Suppressor macrophage (primary cell): ENCODE measurements at regions not wholly inside any gene's neighbourhood (a gene's known extent, or its start where the extent isn't known, plus 50 kb on each side); places are given as distances from the start of the nearest gene placed in this dataset.
"Not testable (repeated sequence)": the region's sequence is repeated elsewhere in the genome, so short reads cannot be mapped to it uniquely, and the experiment has no call there.

Experiments used
- DNase-seq, 4 experiments: peaks; one replicate each; pipeline ENCODE4 v3.0.0-alpha.2; 2020 to 2022

DNA sequence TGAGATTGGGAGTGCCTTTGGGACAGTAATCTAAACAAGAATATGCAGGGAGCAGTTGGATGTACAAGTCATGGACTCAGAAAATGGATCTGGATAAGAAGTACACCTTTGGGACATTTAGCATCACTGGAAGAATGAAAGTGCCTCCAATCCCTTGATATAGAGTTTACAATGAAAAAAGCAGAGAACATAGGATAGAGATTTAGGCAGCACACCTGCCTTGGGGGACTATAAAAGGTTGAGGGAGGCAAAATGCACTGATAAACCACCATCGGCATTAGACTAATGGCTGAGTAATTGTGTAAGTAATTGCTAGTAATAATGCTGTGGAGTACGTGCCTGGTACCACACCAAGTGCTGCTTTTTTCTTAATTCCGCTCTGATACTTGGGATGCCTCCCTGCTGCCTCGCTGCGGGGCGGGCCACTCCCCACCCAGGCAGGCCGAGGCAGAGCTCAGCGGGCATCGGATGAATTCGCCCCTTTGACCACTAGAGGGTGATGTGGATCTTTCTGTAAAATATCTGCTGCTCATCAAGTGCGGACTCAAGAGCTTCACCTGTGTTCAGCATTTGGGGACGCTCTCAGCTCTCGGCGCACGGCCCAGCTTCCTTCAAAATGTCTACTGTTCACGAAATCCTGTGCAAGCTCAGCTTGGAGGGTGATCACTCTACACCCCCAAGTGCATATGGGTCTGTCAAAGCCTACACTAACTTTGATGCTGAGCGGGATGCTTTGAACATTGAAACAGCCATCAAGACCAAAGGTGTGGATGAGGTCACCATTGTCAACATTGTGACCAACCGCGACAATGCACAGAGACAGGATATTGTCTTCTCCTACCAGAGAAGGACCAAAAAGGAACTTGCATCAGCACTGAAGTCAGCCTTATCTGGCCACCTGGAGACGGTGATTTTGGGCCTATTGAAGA, 99.9 kb downstream of the ANKRD18B start:
- DNase-seq: peak; percentile 79 to 85 (median 82)

DNA sequence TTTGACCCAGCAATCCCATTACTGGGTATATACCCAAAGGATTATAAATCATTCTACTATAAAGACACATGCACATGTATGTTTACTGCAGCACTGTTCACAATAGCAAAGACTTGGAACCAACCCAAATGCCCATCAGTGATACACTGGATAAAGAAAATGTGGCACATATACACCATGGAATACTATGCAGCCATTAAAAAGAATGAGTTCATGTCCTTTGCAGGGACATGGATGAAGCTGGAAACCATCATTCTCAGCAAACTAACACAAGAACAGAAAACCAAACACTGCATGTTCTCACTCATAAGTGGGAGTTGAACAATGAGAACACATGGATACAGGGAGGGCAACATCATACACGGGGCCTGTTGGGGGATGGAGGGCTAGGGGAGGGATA, 104.3 kb downstream of the ANKRD18B start:
- not testable (repeated sequence) for DNase-seq

DNA sequence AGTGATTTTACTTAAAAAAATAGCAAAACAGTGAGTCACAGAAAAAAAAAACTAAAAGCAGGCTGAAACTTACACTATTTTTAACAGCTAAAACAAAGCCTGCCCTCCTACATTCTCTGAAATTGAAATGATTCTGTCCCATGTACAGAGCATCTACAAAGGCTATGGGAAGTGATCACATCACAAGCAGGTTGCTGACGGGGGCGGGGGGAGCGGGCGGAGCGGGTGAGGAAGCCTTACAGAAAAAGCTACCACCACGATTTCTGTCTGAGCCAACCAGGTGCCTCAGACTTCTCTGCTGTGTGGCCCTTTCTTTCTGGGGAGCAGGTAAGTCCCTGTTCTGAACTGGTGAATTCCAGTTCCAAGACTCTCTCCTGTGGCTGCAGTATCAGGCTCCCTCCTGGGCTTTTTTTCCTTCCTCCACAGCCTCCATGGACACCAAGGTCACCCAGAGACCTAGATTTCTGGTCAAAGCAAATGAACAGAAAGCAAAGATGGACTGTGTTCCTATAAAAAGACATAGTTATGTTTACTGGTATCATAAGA, 104.9 kb downstream of the ANKRD18B start:
- no peak for DNase-seq

DNA sequence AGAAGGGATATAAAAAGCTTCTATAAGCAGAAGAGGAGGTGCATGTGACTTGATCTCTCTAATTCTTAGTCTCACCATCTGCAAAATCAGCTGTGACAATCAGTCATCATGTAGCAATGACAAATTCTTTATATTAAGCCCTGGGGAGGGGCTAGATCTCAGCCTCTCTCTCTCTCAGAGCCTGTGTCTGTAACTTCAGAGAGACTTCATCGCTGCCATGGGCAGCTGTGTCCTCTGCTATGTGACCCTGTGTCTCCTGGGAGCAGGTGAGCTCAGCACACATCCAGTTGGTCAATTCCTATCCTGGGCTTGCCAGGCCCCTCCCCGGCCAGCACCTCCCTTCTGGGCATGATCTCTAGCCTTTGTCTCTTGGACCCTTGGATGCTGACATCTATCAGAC, 109.6 kb downstream of the ANKRD18B start:
- no peak for DNase-seq

DNA sequence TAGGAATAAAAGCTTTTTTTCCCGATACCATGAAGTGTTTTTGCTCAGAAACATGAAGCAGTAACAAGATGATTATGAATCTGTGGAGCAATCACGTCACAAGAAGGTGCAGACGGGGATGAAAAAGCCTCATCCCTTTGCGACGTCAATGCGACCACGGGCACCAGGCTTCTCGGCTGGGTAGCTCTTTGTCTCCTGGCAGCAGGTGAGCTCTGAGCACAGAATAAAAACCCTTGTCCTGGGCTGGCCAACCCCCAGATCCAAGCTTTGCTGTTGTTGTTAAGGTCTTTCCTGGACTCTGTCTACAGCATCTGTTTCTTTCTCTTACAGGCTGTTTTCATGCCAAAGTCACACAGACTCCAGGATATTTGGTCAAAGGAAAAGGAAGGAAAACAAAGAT, 113.8 kb downstream of the ANKRD18B start:
- no peak for DNase-seq

DNA sequence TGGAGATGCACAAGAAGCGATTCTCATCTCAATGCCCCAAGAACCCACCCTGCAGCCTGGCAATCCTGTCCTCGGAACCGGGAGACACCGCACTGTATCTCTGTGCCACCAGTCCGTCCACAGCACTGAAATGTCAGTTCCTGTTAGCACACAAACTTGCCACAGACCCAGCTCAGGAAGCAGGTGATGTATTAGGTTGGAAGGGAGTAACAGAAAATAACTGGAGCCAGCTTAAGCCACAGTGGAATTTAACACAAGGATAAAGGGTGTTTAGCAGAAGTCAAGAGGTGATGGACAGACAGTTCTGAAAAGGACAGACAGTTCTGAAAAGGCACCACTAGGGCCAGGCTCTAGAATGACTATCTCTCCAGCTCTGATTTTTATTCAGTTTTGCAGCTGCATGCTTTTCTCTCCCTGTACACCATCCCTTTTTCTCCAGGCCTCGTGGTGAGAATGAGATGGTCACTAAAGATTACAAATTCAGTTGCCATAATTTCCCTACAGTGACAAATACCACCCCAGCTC, 114.4 kb downstream of the ANKRD18B start:
- DNase-seq: no peak

DNA sequence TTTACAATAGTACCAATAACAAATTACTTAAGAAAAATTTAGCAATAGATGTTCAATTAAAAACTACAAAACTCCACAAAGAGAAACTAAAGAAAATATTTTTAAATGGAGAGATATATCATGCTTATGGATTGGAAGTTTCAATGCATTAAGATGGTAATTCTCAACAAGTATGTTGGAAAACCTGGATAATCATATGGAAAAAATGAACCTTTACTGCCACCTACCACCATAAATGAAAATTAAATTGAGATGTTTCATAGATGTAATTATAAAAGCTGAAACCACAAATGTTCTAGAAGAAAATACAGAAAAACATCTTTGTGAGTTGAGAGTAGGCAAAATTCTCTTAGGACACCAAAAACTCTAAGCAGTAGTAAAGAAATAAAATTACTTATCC, 121.7 kb downstream of the ANKRD18B start:
- DNase-seq: no peak

DNA sequence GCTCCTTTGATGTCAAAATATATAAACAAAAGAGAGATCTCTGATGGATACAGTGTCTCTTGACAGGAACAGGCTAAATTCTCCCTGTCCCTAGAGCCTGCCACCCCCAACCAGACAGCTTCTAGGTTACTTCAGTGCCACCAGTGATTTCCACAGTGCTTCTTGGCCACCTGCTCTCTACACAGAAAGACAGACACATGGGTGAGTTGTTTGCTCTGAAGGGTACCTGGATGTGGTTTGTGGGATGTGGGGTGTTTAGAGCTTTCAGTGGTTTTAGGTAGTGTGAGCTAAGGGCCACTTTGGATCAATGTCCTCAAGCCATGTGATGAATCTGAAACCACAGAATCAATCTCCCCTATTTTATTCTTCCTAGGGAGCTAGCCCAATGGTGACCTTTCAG, 125.4 kb downstream of the ANKRD18B start:
- DNase-seq: no peak

DNA sequence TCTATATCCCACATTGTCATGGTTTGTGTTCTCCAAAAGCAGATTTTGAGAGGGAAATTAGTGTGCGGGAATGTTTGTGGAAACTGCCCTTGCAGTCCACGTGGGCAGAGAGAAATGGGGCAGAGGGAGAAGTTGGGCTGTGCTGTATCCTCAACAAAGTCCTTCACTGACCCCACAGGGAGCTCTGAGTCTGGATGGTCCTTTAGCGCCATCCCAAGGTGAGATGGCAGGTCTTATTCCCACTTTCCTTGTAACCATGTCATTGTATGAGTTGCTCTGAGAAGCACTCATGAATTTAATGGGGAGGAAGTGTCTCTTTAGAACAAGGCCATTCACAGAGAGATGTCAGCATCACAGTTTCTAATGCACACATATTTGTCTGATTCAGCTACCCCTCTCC, 127.1 kb downstream of the ANKRD18B start:
- DNase-seq: no peak

DNA sequence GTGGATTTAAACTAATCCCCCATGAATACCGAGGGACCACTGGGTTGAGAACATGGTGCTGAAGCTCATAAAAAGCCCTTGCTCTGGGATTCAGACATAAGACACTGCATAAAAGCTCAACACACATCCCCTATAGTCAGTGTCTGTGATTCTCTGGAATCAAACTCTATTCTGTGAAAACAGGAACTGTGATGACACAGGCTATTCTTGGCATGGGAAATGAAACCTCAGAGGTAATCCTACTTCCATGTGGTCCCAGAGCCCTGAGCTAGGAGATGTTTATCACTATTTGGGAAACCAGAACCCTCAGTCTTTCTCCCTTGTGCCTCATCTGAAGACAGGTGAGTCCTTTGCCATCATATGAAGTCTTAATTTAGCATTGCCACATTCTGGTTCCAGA, 135.4 kb upstream of the PRSS3 start:
- DNase-seq: peak; percentile 53 to 75 (median 64)

DNA sequence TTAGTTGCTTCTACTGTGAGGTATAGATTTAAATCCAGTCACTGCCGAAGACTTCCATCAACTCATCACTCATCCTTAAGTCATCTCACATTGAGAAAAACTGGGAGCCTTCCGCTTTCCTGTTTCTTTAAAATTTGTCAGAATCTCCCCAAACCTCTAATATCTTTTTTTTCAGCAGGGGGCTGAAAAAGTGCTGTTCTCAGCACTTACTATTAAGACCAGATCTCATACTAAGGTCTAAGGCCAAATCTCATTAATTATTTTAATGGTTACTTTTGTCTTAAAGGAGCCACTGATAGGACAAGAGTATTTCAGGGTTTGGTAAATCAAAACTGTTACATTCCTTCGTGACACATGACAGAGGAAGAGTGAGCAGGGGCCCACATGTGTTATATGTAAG, 134.6 kb upstream of the PRSS3 start:
- DNase-seq: no peak

DNA sequence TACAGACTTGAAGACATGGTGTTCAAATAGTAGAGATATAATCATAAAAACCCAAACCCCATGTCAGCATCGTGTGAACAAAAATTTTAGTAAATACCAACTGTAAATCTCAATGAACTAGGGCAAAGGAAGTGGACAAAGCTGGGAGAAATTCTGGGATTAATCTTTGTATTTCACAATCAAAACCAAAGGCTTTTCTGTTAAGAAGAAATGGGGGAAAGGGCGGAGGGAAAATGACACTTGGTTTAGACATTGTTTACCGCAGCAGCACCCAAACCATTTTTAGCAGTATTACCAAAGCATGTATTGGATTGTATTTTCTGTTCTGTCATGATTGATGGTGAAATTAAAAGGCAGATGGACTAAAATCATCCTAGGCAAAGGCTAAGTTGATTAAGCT, 134.2 kb upstream of the PRSS3 start:
- no peak for DNase-seq

DNA sequence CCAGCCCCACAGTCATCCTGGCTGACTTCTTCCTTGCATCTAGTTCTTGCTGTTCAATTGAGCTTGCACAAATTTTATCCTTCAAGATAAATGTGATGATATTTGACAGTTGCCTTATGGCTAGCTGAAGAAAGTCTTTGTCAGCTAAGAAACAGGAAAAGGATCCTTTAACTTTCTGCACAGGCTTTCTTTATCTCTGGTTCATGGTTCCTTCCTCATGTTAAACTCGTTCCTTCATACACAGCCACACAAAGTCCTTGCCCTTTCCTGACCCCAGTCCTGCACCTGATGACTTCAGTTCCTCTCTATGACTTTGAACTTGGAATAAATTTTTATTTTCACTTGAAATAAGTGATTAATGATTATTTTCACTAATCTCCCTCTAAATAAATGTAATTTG, 132.5 kb upstream of the PRSS3 start:
- DNase-seq: peak in 2 of 4 experiments; percentile 11 to 17

DNA sequence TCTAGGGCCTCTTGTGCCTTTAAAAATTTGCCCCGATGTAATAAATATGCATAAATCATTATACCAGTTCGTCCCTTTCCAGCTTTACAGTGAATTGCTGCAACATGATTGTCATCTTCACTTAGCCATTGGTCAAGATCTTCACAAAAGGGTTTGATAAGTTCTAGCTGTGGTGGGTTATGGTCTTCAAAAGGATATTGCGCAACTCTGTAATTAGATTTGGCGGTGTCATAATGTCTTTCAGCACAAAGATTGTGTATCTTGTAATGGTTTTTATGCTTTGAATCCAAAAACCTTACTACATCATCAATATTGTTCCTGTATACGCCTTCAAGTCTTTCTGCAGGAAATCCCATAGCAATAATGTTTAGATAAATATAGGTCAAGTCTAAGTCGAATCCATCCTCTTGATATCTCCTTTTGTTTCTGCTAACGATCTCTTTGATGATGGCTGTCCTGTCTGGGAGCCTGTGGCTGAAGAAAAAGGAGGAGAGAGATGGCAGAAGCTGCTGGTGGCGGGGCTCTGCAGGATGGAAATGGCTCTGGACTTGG, 119.1 kb upstream of the PRSS3 start:
- DNase-seq: not testable (repeated sequence)

DNA sequence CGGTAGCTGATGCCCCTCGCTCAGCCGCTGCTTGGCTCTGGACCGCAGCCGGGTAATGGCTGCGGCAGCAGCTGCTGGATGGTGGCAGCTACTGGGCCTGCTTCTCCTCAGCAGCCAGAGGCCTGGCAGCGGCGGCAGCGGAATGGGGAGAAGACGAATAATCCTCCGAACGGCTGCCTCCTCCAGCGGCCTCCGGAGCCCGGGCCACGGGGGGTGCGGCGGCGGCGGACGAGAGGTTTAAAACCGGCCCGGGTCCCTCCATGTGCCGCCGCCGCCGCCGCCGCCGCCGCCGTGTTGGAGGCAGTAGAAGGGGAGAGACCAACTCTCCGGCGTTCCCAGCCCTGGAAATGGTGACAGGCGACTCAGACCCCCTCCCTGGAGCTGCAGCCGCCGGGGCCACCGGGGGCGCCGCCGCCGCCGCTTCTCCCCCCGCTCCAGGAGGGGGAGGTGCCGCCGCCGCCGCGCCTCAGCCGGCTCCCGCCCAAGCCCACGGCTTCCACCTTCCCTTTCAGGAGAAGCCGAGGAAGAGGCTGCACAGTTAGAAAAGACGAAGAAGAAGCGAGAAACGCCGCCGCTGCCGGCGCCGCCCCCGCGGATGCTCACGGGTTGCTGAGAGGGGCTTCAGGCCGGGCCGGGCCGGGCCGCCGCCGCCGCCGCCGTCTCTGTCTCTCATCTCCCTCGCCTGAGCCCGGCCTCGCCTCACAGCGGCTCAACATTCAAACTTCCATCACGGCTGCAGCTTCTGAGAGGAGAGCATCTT, 118.4 kb upstream of the PRSS3 start:
- peak in 3 of 4 experiments; percentile 11 to 42 (median 28) for DNase-seq

DNA sequence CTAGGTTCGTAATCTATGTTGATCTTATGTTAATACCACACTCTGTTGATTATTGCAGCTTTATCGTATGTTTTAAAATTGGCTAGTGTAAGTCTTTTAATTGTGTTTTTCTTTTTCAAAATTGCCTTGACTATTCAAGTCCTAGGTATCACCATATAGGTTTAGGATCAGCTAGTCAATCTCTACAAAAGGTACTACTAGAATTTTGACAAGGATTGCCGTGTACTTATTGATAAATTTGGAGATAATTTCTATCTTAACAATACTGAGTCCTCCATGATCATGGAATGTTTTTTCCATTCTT, 117.9 kb upstream of the PRSS3 start:
- no peak for DNase-seq

DNA sequence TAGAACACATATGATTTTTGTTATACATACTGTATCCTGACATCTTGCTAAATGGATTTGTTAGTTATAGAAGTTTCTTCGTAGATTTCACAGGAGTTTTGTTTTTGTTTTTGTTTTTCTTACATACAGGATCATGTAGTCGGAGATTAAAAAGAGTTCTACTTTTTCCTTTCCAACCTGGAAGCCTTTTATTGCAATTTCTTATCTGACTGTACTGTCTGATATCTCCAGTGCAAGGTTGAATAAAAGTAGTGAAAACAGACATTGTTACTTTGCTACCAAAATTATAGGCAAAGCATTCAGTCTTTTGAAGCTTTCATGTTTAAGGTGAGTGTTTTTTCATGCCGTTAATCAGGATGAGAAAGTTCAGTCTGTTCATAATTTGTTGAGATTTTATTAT, 117.4 kb upstream of the PRSS3 start:
- DNase-seq: no peak

DNA sequence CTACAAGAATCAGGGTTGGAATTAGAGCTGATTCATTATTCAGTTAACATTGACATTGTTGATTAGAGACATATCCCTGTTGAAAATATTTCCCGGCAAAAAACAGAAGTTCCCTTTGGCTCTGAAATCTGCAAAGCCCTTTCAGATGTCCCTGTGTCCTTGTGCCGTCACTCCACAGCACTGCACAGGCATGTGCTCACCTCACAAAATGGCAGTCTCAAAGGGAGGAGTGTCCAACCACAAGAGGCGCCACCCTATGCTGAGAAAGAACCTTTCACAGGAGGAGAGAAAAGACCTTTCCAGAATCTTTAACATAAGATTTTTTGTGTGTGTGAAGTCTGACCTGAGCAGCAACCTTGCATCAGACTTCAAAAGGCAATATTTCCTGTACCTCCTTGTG, 112.8 kb upstream of the PRSS3 start:
- no peak for DNase-seq

DNA sequence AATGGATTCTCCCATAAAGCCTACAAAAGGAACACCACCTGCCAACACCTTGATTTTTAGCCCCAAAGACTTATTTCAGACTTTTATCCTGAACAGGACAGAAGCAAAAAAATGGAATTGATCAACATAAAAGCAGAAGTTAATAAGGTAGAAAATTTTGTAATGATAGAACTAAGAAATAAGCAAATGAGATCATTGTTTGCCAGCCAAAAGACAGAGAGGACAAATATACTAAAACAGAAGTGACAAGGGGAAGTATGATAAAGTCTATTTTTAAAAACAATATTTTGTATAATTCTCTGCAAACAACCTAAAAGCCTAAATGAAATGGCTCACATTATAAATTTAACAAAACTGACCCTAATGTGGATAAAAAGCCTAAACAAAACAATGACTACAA, 110.5 kb upstream of the PRSS3 start:
- peak in 2 of 4 experiments; percentile 51 to 57 for DNase-seq

DNA sequence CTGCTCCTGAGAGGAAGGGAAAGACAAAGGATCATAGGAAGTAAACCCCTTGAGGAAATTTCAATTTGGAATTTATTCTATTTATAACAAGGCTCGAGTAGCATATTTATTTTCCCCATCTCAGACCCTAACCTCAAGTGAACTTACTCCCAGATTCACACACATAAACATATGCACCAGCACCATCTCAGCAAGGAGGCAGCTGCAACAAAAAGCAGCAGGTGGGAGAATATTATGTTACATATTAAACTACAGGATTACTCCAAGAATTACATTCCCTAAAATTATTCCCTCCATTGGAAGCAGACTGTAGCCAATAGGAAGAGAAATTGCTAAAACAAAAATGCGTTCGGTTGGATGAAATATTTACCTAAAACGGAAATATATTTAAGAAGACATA, 108.4 kb upstream of the PRSS3 start:
- no peak for DNase-seq

DNA sequence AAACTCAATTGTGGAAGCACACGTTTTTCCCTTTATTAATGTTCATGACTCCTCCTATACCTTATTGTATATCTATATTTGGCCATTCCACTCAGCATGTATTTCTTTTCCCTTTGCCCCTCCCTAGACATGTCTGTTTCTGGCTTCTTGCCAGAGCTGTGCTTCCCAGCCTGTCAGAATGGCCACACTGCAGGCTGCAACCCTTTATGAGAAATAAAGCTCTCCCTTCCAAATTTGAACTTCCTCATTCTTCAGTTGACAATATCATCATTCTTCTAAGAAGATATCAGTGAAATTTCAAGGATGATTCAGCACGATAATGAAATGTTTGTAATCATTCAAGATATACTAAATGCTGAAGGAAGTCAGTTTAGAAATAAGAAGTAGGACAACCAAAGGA, 107.6 kb upstream of the PRSS3 start:
- DNase-seq: peak; percentile 71 to 85 (median 81)

DNA sequence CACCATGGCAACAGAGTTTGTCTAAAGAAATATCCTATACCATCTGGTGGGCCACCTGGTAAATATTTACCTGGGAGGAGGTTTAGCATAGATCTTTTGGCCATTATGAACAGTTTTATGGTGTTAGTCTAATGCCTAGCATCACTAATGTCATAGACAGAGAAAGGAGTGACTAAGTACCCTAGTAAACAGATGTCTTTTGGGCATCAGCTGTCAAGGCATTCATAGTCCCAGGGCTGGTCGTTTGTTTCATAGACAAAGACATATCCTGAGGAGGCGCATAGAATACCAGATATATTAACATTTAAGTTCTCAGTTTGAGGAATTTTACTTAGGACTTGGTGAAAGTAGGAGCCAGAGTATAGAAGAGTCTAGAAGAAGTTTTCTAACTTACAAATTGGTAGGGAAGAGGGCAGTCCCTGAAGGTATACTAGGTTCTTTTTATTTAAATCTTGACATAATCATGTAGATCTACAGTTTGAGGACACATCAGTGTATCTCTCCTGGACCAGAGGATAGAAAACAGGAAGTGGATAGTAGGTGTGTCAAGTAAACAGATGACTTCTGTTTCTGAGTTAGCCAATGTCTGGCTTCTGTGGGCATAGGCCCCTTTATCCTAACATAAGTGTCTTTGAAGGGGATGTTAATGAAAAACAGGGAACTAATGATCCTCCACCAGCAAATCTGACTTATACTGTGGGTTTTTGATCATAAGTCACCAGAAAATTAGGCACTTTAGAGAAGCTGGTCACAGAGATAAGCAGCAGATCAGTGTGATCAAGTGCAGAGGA, 105.0 kb upstream of the PRSS3 start:
- peak in 3 of 4 experiments; percentile 11 to 56 (median 45) for DNase-seq
